ENCODE measurements at regions not wholly inside any gene's neighbourhood (a gene's known extent, or its start where the extent isn't known, plus 50 kb on each side); places are given as distances from the start of the nearest gene placed in this dataset.

- WGBS: 90% methylated on average over 3 of the region's 3 CpGs
- Histone ChIP-seq H3K36me3 (no peaks in the 10 kb centered on the region), H3K4me3 (no peak overlapping the region), H3K9me3 (no peaks in the 10 kb centered on the region), H3K27ac (no peak overlapping the region), H3K27me3 (replicated peaks; ENCODE audit: insufficient read depth) (no peaks in the 10 kb centered on the region), H3K4me1 (replicated peaks) (no peaks in the 10 kb centered on the region)
- intact Hi-C loops (cut with DNase I): no loop called here
- DNase-seq (ENCODE audit: low spot score): no peak
- TF ChIP-seq, protein P1, sequence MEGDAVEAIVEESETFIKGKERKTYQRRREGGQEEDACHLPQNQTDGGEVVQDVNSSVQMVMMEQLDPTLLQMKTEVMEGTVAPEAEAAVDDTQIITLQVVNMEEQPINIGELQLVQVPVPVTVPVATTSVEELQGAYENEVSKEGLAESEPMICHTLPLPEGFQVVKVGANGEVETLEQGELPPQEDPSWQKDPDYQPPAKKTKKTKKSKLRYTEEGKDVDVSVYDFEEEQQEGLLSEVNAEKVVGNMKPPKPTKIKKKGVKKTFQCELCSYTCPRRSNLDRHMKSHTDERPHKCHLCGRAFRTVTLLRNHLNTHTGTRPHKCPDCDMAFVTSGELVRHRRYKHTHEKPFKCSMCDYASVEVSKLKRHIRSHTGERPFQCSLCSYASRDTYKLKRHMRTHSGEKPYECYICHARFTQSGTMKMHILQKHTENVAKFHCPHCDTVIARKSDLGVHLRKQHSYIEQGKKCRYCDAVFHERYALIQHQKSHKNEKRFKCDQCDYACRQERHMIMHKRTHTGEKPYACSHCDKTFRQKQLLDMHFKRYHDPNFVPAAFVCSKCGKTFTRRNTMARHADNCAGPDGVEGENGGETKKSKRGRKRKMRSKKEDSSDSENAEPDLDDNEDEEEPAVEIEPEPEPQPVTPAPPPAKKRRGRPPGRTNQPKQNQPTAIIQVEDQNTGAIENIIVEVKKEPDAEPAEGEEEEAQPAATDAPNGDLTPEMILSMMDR (IDR thresholded peaks at IDR 0.05): no peak
- TF ChIP-seq POLR2AphosphoS5 (IDR thresholded peaks at IDR 0.05) (no peak), POLR2A (IDR thresholded peaks at IDR 0.05) (no peak)
Measured at GRCh38 chr1:81069856-81070255, 730.9 kb upstream of the ADGRL2 start.

- Histone ChIP-seq H3K27ac (no peak overlapping the region), H3K4me3 (no peak overlapping the region), H3K36me3 (no peaks in the 10 kb centered on the region), H3K9me3 (no peaks in the 10 kb centered on the region), H3K4me1 (replicated peaks) (no peaks in the 10 kb centered on the region), H3K27me3 (replicated peaks; ENCODE audit: insufficient read depth) (no peaks in the 10 kb centered on the region)
- TF ChIP-seq, protein P1 (IDR thresholded peaks at IDR 0.05): no peak
- TF ChIP-seq POLR2AphosphoS5 (IDR thresholded peaks at IDR 0.05) (no peak), POLR2A (IDR thresholded peaks at IDR 0.05) (no peak)
- intact Hi-C loops (cut with DNase I): no loop called here
- DNase-seq (ENCODE audit: low spot score): no peak
- 85% methylated on average over 4 of the region's 4 CpGs for WGBS
Measured at GRCh38 chr1:81068726-81069125, 732.0 kb upstream of the ADGRL2 start.

- no peaks in the 10 kb centered on the region for H3K27me3 ChIP-seq (replicated peaks; ENCODE audit: insufficient read depth)
- no peak overlapping the region for H3K27ac ChIP-seq
- no peak for DNase-seq (ENCODE audit: low spot score)
- no peaks in the 10 kb centered on the region for H3K36me3 ChIP-seq
- H3K4me1 ChIP-seq (replicated peaks): no peaks in the 10 kb centered on the region
- intact Hi-C loops (cut with DNase I): no loop called here
- WGBS: 53% methylated on average over 7 of the region's 7 CpGs
- no peak overlapping the region for H3K4me3 ChIP-seq
- H3K9me3 ChIP-seq: no peaks in the 10 kb centered on the region
- TF ChIP-seq, protein P1 (IDR thresholded peaks at IDR 0.05): no peak
- TF ChIP-seq POLR2AphosphoS5 (IDR thresholded peaks at IDR 0.05): no peak
- no peak for TF ChIP-seq POLR2A (IDR thresholded peaks at IDR 0.05)
Measured at GRCh38 chr1:81053826-81054225, 746.9 kb upstream of the ADGRL2 start.

GRCh38 chr1:81052162-81052561 is 748.6 kb upstream of the ADGRL2 start:
- WGBS: 87% methylated on average over 2 of the region's 2 CpGs
- no peaks in the 10 kb centered on the region for H3K27me3 ChIP-seq (replicated peaks; ENCODE audit: insufficient read depth)
- TF ChIP-seq POLR2A (IDR thresholded peaks at IDR 0.05) (no peak), POLR2AphosphoS5 (IDR thresholded peaks at IDR 0.05) (no peak)
- TF ChIP-seq, protein P1 (IDR thresholded peaks at IDR 0.05): no peak
- H3K36me3 ChIP-seq: no peaks in the 10 kb centered on the region
- H3K4me1 ChIP-seq (replicated peaks): no peaks in the 10 kb centered on the region
- no peak for DNase-seq (ENCODE audit: low spot score)
- intact Hi-C loops (cut with DNase I): no loop called here
- no peaks in the 10 kb centered on the region for H3K9me3 ChIP-seq
- no peak overlapping the region for H3K27ac ChIP-seq
- no peak overlapping the region for H3K4me3 ChIP-seq

GRCh38 chr1:81050390-81050789 is 750.3 kb upstream of the ADGRL2 start:
- H3K4me1 ChIP-seq (replicated peaks): no peaks in the 10 kb centered on the region
- H3K9me3 ChIP-seq: no peaks in the 10 kb centered on the region
- H3K27ac ChIP-seq: no peak overlapping the region
- WGBS: 92% methylated on average over 1 of the region's 1 CpG
- H3K4me3 ChIP-seq: no peak overlapping the region
- DNase-seq (ENCODE audit: low spot score): no peak
- H3K27me3 ChIP-seq (replicated peaks; ENCODE audit: insufficient read depth): no peaks in the 10 kb centered on the region
- TF ChIP-seq, protein P1 (IDR thresholded peaks at IDR 0.05): no peak
- no peak for TF ChIP-seq POLR2AphosphoS5 (IDR thresholded peaks at IDR 0.05)
- TF ChIP-seq POLR2A (IDR thresholded peaks at IDR 0.05): no peak
- intact Hi-C loops (cut with DNase I): no loop called here
- H3K36me3 ChIP-seq: no peaks in the 10 kb centered on the region

Data from prostate gland (tissue), 2 donors.